Liver (tissue), 8 donors: ENCODE measurements at regions not wholly inside any gene's neighbourhood (a gene's known extent, or its start where the extent isn't known, plus 50 kb on each side); places are given as distances from the start of the nearest gene placed in this dataset.

Experiments used
- DNase-seq: peaks from one replicate; pipeline ENCODE4 v3.0.0-alpha.2; 2017; ENCODE audit warnings: low spot score
- H3K27ac ChIP-seq, 2 donors: one replicate each; pipeline ENCODE4 v1.7.0; 2013; ENCODE audit warnings: inconsistent platforms in 2 of 2, low read length in 2 of 2, control low read depth in 1 of 2, low read depth in 1 of 2, mild to moderate bottlenecking in 1 of 2
- H3K27me3 ChIP-seq, 4 donors: one replicate each; pipeline versions ENCODE4 v1.6.1 to v1.7.0; 2013; ENCODE audit warnings: low read length in 3 of 4, inconsistent platforms in 1 of 4, mild to moderate bottlenecking in 1 of 4, moderate library complexity in 1 of 4; ENCODE audit not compliant: control insufficient read depth in 4 of 4, insufficient read depth in 4 of 4
- H3K36me3 ChIP-seq, 4 donors: one replicate each; pipeline versions ENCODE4 v1.6.1 to v1.7.0; 2013; ENCODE audit warnings: low read length in 3 of 4, mild to moderate bottlenecking in 3 of 4, low read depth in 1 of 4, moderate library complexity in 1 of 4; ENCODE audit not compliant: control insufficient read depth in 4 of 4, insufficient read depth in 3 of 4
- H3K4me1 ChIP-seq, 4 donors: one replicate each; pipeline versions ENCODE4 v1.6.1 to v1.7.0; 2013; ENCODE audit warnings: low read length in 3 of 4, mild to moderate bottlenecking in 3 of 4, moderate library complexity in 1 of 4; ENCODE audit not compliant: control insufficient read depth in 4 of 4, insufficient read depth in 4 of 4
- H3K4me3 ChIP-seq, 3 donors: one replicate each; pipeline versions ENCODE4 v1.6.1 to v1.7.0; 2013; ENCODE audit warnings: low read length in 3 of 3, control low read depth in 1 of 3, low read depth in 1 of 3, mild to moderate bottlenecking in 1 of 3
- H3K9ac ChIP-seq, 2 donors: one replicate each; pipeline ENCODE4 v1.7.0; 2013; ENCODE audit warnings: low read length in 2 of 2, mild to moderate bottlenecking in 2 of 2, moderate library complexity in 2 of 2, control low read depth in 1 of 2, low read depth in 1 of 2
- H3K9me3 ChIP-seq, 4 donors: one replicate each; pipeline versions ENCODE4 v1.6.1 to v1.7.0; 2013; ENCODE audit warnings: low read length in 3 of 4; ENCODE audit not compliant: control insufficient read depth in 4 of 4
- EGR1 ChIP-seq, 2 donors: IDR thresholded peaks; 2 replicates each; pipeline ENCODE4 v1.6.1; 2016 to 2018; ENCODE audit warnings: antibody characterized with exemption in 2 of 2, low read depth in 2 of 2
- FOXA2 ChIP-seq: IDR thresholded peaks from 2 replicates; pipeline ENCODE4 v1.6.1; 2016; ENCODE audit warnings: antibody characterized with exemption
- GABPA ChIP-seq, 2 donors: IDR thresholded peaks in 1 of 2; conservative IDR thresholded peaks in 1 of 2; 2 replicates each; pipeline ENCODE4 v1.6.1; 2016; ENCODE audit warnings: antibody characterized with exemption in 2 of 2, mild to moderate bottlenecking in 1 of 2, moderate library complexity in 1 of 2
- HNF4A ChIP-seq, 2 donors: conservative IDR thresholded peaks; 2 replicates each; pipeline ENCODE4 v1.6.1; 2016; ENCODE audit warnings: antibody characterized with exemption in 2 of 2, mild to moderate bottlenecking in 2 of 2
- HNF4G ChIP-seq: IDR thresholded peaks from 2 replicates; pipeline ENCODE4 v1.6.1; 2016; ENCODE audit warnings: antibody characterized with exemption
- JUND ChIP-seq, 2 donors: IDR thresholded peaks; 2 replicates each; pipeline ENCODE4 v1.6.1; 2016; ENCODE audit warnings: antibody characterized with exemption in 2 of 2
- NR2F2 ChIP-seq: IDR thresholded peaks from 2 replicates; pipeline ENCODE4 v1.6.1; 2016; ENCODE audit warnings: antibody characterized with exemption
- RAD21 ChIP-seq, 2 donors: IDR thresholded peaks; 2 replicates each; pipeline ENCODE4 v1.6.1; 2016; ENCODE audit warnings: antibody characterized with exemption in 2 of 2, mild to moderate bottlenecking in 2 of 2
- RXRA ChIP-seq, 2 donors: IDR thresholded peaks; 2 replicates each; pipeline ENCODE4 v1.6.1; 2017 to 2018; ENCODE audit warnings: antibody characterized with exemption in 2 of 2, mild to moderate bottlenecking in 1 of 2
- SP1 ChIP-seq: IDR thresholded peaks from 2 replicates; pipeline ENCODE4 v1.6.1; 2018; ENCODE audit warnings: antibody characterized with exemption, mild to moderate bottlenecking
- TAF1 ChIP-seq: conservative IDR thresholded peaks from 2 replicates; pipeline ENCODE4 v1.6.1; 2016; ENCODE audit warnings: antibody characterized with exemption, mild to moderate bottlenecking
- YY1 ChIP-seq: IDR thresholded peaks from 2 replicates; pipeline ENCODE4 v1.6.1; 2016; ENCODE audit warnings: antibody characterized with exemption, mild to moderate bottlenecking
- WGBS: extraction: QIAGEN DNeasy Blood & Tissue Kit; methylation state at CpG from one replicate; pipeline ENCODE4 v1.1.7; 2013; 5-methylcytosine and 5-hydroxymethylcytosine counted together
- TF ChIP-seq, protein P1 (sequence below): IDR thresholded peaks from 2 replicates; pipeline ENCODE4 v1.6.1; 2016; ENCODE audit warnings: antibody characterized with exemption, mild to moderate bottlenecking
- TF ChIP-seq, protein P2 (sequence below): IDR thresholded peaks from 2 replicates; pipeline ENCODE4 v1.6.1; 2016; ENCODE audit warnings: antibody characterized with exemption
- TF ChIP-seq, protein P3 (sequence below): fragments of 150-350 bp; IDR thresholded peaks from 2 replicates; pipeline ENCODE4 v1.5.1; 2017; ENCODE audit warnings: improper control_type of control experiment, low read depth, low read length; ENCODE audit not compliant: missing input control
- TF ChIP-seq, protein P4 (sequence below): IDR thresholded peaks from 2 replicates; pipeline ENCODE4 v1.6.1; 2016; ENCODE audit warnings: antibody characterized with exemption
- donor health status: healthy.
- donor health status: healthy.
- donor health status: healthy.
- donor health status: healthy.
- donor health status: healthy.

DNA sequence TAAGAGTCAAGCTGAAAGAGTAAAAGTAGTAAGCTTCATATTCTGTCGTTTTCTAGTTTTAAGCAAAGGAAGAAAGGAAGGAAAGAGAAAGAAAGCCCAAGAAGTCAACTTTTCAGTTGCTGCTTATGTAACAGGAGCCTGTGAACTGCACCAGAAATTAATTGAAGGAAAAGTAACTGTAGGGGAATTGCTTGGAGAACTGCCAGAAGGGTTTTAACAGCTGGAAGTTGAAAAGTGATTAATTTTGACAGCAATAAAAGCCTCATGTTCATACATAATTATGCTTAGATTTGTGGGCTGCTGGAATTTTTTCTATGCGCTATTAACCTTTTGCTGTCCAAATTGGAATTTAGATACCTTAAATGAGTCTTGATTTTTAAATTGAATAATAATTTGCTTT is 255.7 kb downstream of the ENC1 start:
- Histone ChIP-seq H3K9me3 (no peaks in the 10 kb centered on the region), H3K4me1 (peaks cover 0 to 6% (median 3%) of the 10 kb centered on the region in 4 donors), H3K9ac (no peak overlapping the region), H3K27ac (no peak overlapping the region), H3K27me3 (no peaks in the 10 kb centered on the region), H3K4me3 (no peak overlapping the region), H3K36me3 (no peaks in the 10 kb centered on the region)
- WGBS: 71% methylated on average over 2 of the region's 2 CpGs
- no peak for DNase-seq
- TF ChIP-seq, protein P1, sequence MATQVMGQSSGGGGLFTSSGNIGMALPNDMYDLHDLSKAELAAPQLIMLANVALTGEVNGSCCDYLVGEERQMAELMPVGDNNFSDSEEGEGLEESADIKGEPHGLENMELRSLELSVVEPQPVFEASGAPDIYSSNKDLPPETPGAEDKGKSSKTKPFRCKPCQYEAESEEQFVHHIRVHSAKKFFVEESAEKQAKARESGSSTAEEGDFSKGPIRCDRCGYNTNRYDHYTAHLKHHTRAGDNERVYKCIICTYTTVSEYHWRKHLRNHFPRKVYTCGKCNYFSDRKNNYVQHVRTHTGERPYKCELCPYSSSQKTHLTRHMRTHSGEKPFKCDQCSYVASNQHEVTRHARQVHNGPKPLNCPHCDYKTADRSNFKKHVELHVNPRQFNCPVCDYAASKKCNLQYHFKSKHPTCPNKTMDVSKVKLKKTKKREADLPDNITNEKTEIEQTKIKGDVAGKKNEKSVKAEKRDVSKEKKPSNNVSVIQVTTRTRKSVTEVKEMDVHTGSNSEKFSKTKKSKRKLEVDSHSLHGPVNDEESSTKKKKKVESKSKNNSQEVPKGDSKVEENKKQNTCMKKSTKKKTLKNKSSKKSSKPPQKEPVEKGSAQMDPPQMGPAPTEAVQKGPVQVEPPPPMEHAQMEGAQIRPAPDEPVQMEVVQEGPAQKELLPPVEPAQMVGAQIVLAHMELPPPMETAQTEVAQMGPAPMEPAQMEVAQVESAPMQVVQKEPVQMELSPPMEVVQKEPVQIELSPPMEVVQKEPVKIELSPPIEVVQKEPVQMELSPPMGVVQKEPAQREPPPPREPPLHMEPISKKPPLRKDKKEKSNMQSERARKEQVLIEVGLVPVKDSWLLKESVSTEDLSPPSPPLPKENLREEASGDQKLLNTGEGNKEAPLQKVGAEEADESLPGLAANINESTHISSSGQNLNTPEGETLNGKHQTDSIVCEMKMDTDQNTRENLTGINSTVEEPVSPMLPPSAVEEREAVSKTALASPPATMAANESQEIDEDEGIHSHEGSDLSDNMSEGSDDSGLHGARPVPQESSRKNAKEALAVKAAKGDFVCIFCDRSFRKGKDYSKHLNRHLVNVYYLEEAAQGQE: no peak
- TF ChIP-seq NR2F2: no peak
- TF ChIP-seq YY1: no peak
- no peak for TF ChIP-seq SP1
- TF ChIP-seq, protein P2, sequence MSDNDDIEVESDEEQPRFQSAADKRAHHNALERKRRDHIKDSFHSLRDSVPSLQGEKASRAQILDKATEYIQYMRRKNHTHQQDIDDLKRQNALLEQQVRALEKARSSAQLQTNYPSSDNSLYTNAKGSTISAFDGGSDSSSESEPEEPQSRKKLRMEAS: no peak
- TF ChIP-seq, protein P3, sequence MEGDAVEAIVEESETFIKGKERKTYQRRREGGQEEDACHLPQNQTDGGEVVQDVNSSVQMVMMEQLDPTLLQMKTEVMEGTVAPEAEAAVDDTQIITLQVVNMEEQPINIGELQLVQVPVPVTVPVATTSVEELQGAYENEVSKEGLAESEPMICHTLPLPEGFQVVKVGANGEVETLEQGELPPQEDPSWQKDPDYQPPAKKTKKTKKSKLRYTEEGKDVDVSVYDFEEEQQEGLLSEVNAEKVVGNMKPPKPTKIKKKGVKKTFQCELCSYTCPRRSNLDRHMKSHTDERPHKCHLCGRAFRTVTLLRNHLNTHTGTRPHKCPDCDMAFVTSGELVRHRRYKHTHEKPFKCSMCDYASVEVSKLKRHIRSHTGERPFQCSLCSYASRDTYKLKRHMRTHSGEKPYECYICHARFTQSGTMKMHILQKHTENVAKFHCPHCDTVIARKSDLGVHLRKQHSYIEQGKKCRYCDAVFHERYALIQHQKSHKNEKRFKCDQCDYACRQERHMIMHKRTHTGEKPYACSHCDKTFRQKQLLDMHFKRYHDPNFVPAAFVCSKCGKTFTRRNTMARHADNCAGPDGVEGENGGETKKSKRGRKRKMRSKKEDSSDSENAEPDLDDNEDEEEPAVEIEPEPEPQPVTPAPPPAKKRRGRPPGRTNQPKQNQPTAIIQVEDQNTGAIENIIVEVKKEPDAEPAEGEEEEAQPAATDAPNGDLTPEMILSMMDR: no peak
- TF ChIP-seq EGR1 (IDR thresholded peaks at IDR 0.05; ENCODE audit: low read depth in 2 of 2): no peak
- TF ChIP-seq, protein P4, sequence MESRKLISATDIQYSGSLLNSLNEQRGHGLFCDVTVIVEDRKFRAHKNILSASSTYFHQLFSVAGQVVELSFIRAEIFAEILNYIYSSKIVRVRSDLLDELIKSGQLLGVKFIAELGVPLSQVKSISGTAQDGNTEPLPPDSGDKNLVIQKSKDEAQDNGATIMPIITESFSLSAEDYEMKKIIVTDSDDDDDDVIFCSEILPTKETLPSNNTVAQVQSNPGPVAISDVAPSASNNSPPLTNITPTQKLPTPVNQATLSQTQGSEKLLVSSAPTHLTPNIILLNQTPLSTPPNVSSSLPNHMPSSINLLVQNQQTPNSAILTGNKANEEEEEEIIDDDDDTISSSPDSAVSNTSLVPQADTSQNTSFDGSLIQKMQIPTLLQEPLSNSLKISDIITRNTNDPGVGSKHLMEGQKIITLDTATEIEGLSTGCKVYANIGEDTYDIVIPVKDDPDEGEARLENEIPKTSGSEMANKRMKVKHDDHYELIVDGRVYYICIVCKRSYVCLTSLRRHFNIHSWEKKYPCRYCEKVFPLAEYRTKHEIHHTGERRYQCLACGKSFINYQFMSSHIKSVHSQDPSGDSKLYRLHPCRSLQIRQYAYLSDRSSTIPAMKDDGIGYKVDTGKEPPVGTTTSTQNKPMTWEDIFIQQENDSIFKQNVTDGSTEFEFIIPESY: no peak
- no peak for TF ChIP-seq RXRA (IDR thresholded peaks at IDR 0.05)
- no peak for TF ChIP-seq FOXA2
- no peak for TF ChIP-seq RAD21 (IDR thresholded peaks at IDR 0.05)
- TF ChIP-seq HNF4A (conservative IDR thresholded peaks at IDR 0.05): no peak
- no peak for TF ChIP-seq HNF4G
- TF ChIP-seq JUND (IDR thresholded peaks at IDR 0.05): no peak

DNA sequence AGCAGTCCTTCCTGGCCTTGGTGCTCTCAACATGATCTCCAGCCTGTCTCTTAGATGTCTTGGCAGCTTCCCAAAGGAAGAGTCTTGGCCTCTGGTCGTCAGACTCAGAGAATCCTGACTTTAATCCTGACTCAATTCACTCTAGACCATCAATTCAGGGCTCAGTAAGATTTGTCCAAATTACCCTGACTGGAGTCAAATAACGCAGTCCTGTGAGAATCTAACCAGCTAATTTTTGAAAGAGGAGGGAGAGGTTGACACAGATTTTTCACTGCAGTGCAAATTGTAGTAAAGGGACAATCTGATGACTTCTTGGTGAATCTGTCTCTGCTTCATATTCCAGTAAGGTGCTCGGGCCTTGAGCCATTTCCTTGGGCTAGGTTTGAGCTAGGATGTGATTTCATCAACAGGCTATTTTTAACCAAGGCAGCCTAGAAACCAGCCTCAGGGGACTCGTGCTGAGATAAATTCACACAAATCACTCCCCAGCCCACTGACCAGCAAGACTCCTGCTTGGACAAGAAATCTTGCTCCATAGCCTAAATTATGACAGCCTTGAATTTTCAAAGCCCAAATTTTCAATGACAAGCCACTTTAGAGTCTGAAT is 257.4 kb downstream of the ENC1 start:
- H3K27me3 ChIP-seq: no peaks in the 10 kb centered on the region
- no peaks in the 10 kb centered on the region for H3K9me3 ChIP-seq
- H3K4me3 ChIP-seq: no peak overlapping the region
- 75% methylated on average over 4 of the region's 4 CpGs for WGBS
- TF ChIP-seq HNF4G: no peak
- TF ChIP-seq YY1: no peak
- no peak for TF ChIP-seq NR2F2
- TF ChIP-seq HNF4A (conservative IDR thresholded peaks at IDR 0.05): no peak
- TF ChIP-seq RAD21 (IDR thresholded peaks at IDR 0.05): no peak
- TF ChIP-seq, protein P4: no peak
- no peak for TF ChIP-seq TAF1
- no peak for TF ChIP-seq RXRA (IDR thresholded peaks at IDR 0.05)
- no peak for TF ChIP-seq GABPA (IDR thresholded peaks at IDR 0.05 in 1 of 2, conservative IDR thresholded peaks at IDR 0.05 in 1 of 2)
- H3K4me1 ChIP-seq: peaks cover 0 to 6% (median 3%) of the 10 kb centered on the region in 4 donors
- H3K36me3 ChIP-seq: no peaks in the 10 kb centered on the region
- no peak for DNase-seq
- H3K9ac ChIP-seq: no peak overlapping the region
- no peak overlapping the region for H3K27ac ChIP-seq
